Adipocyte (in vitro differentiated cells): ENCODE measurements at regions not wholly inside any gene's neighbourhood (a gene's known extent, or its start where the extent isn't known, plus 50 kb on each side); places are given as distances from the start of the nearest gene placed in this dataset.
"Not testable (repeated sequence)": the region's sequence is repeated elsewhere in the genome, so short reads cannot be mapped to it uniquely, and the experiment has no call there.

Experiments
- DNase-seq: peaks from one replicate; pipeline ENCODE4 v3.0.0-alpha.2; 2015; ENCODE audit warnings: low read depth
- H3K27me3 ChIP-seq: replicated peaks from 2 replicates; pipeline ENCODE4 v1.7.0; 2013; ENCODE audit warnings: mild to moderate bottlenecking, low read length, moderate library complexity; ENCODE audit not compliant: control insufficient read depth, insufficient read depth
- H3K36me3 ChIP-seq: 2 replicates; pipeline ENCODE4 v1.7.0; 2013; ENCODE audit warnings: low read length, mild to moderate bottlenecking, moderate library complexity; ENCODE audit not compliant: control insufficient read depth, insufficient read depth, severe bottlenecking
- H3K4me1 ChIP-seq: 2 replicates; pipeline ENCODE4 v1.7.0; 2013; ENCODE audit warnings: mild to moderate bottlenecking, low read length, moderate library complexity; ENCODE audit not compliant: control insufficient read depth, insufficient read depth
- H3K4me3 ChIP-seq: 2 replicates; pipeline ENCODE4 v1.7.0; 2013; ENCODE audit warnings: mild to moderate bottlenecking, low read length, moderate library complexity
- H3K9ac ChIP-seq: 2 replicates; pipeline ENCODE4 v1.7.0; 2013; ENCODE audit warnings: mild to moderate bottlenecking, low read length, moderate library complexity
- H3K9me3 ChIP-seq: 2 replicates; pipeline ENCODE4 v1.7.0; 2013; ENCODE audit warnings: mild to moderate bottlenecking, low read length, moderate library complexity; ENCODE audit not compliant: control insufficient read depth

GRCh38 chr17:21602176-21602575, 90.1 kb upstream of the KCNJ18 start:
- DNase-seq: no peak
- Histone ChIP-seq H3K9ac (no peak overlapping the region), H3K9me3 (no peaks in the 10 kb centered on the region), H3K4me1 (no peaks in the 10 kb centered on the region), H3K36me3 (no peaks in the 10 kb centered on the region), H3K27me3 (no peaks in the 10 kb centered on the region), H3K4me3 (no peak overlapping the region)

- H3K4me1 ChIP-seq, H3K36me3 ChIP-seq, H3K9ac ChIP-seq, H3K27me3 ChIP-seq, H3K9me3 ChIP-seq, DNase-seq, H3K4me3 ChIP-seq: not testable (repeated sequence)
These were observed 89.0 kb upstream of the KCNJ18 start for GRCh38 chr17:21603292-21603691.

GRCh38 chr17:21611443-21611842, 80.9 kb upstream of the KCNJ18 start:
- DNase-seq, H3K4me1 ChIP-seq, H3K9ac ChIP-seq, H3K27me3 ChIP-seq, H3K36me3 ChIP-seq, H3K9me3 ChIP-seq, H3K4me3 ChIP-seq: not testable (repeated sequence)

- not testable (repeated sequence) for H3K9me3 ChIP-seq, H3K36me3 ChIP-seq, H3K27me3 ChIP-seq, H3K9ac ChIP-seq, H3K4me3 ChIP-seq, H3K4me1 ChIP-seq, DNase-seq
These were observed 79.9 kb upstream of the KCNJ18 start for GRCh38 chr17:21612123-21613070.

GRCh38 chr17:21613071-21613429, 79.3 kb upstream of the KCNJ18 start:
- H3K4me1 ChIP-seq: no peaks in the 10 kb centered on the region
- no peaks in the 10 kb centered on the region for H3K27me3 ChIP-seq
- no peaks in the 10 kb centered on the region for H3K9me3 ChIP-seq
- no peak for DNase-seq
- H3K4me3 ChIP-seq: no peak overlapping the region
- no peaks in the 10 kb centered on the region for H3K36me3 ChIP-seq
- no peak overlapping the region for H3K9ac ChIP-seq

GRCh38 chr17:21626987-21627386, 65.3 kb upstream of the KCNJ18 start:
- not testable (repeated sequence) for DNase-seq, H3K4me3 ChIP-seq, H3K9me3 ChIP-seq, H3K4me1 ChIP-seq, H3K27me3 ChIP-seq, H3K36me3 ChIP-seq, H3K9ac ChIP-seq
